HG03097 (cell line): ENCODE measurements at regions not wholly inside any gene's neighbourhood (a gene's known extent, or its start where the extent isn't known, plus 50 kb on each side); places are given as distances from the start of the nearest gene placed in this dataset.

ENCODE experiments used
- ATAC-seq: cut with Tn5 transposase; IDR thresholded peaks from one replicate; pipeline ENCODE4 v1.9.1; 2021; ENCODE audit not compliant: unreplicated experiment, low FRiP score

GRCh38 chr15:94021621-94022320 is 209.6 kb upstream of the MCTP2 start:
- no peak for ATAC-seq

GRCh38 chr15:94019062-94019461 is 212.3 kb upstream of the MCTP2 start:
- no peak for ATAC-seq

GRCh38 chr15:94015324-94015723 is 216.0 kb upstream of the MCTP2 start:
- ATAC-seq: no peak

- ATAC-seq: no peak
Measured at GRCh38 chr15:94008104-94009074, 223.0 kb upstream of the MCTP2 start.

GRCh38 chr15:94004697-94005096 is 226.7 kb upstream of the MCTP2 start:
- no peak for ATAC-seq

GRCh38 chr15:94002041-94002440 is 229.3 kb upstream of the MCTP2 start:
- no peak for ATAC-seq

GRCh38 chr15:94001255-94001801 is 230.0 kb upstream of the MCTP2 start:
- ATAC-seq: no peak

- no peak for ATAC-seq
Measured at GRCh38 chr15:94000606-94001005, 230.8 kb upstream of the MCTP2 start.

- no peak for ATAC-seq
Measured at GRCh38 chr15:93997071-93997658, 234.2 kb upstream of the MCTP2 start.

- no peak for ATAC-seq
Measured at GRCh38 chr15:93989440-93989998, 241.8 kb upstream of the MCTP2 start.

GRCh38 chr15:93987068-93987467 is 244.3 kb upstream of the MCTP2 start:
- peak; percentile 86 for ATAC-seq

- no peak for ATAC-seq
Measured at GRCh38 chr15:93986400-93986984, 244.9 kb upstream of the MCTP2 start.

GRCh38 chr15:93985925-93986324 is 245.4 kb upstream of the MCTP2 start:
- peak; percentile 42 for ATAC-seq

GRCh38 chr15:93985176-93985575 is 246.2 kb upstream of the MCTP2 start:
- ATAC-seq: no peak

GRCh38 chr15:93983526-93983925 is 247.8 kb upstream of the MCTP2 start:
- ATAC-seq: no peak

GRCh38 chr15:93982226-93982727 is 249.1 kb upstream of the MCTP2 start:
- no peak for ATAC-seq

GRCh38 chr15:93981706-93982105 is 249.7 kb upstream of the MCTP2 start:
- ATAC-seq: no peak

- no peak for ATAC-seq
Measured at GRCh38 chr15:93980261-93980911, 251.0 kb upstream of the MCTP2 start.

GRCh38 chr15:93974804-93975481 is 256.4 kb upstream of the MCTP2 start:
- ATAC-seq: no peak
